NCI-H345 treated with DMSO at 0.1 percent for 48 hours (cell line): ENCODE measurements at regions not wholly inside any gene's neighbourhood (a gene's known extent, or its start where the extent isn't known, plus 50 kb on each side); places are given as distances from the start of the nearest gene placed in this dataset.
"Not testable (repeated sequence)": the region's sequence is repeated elsewhere in the genome, so short reads cannot be mapped to it uniquely, and the experiment has no call there.

Experiments used
- DNase-seq: peaks from one replicate; lab custom pipeline; 2025; ENCODE audit not compliant: unreplicated experiment; lab: John Stamatoyannopoulos, UW

DNA sequence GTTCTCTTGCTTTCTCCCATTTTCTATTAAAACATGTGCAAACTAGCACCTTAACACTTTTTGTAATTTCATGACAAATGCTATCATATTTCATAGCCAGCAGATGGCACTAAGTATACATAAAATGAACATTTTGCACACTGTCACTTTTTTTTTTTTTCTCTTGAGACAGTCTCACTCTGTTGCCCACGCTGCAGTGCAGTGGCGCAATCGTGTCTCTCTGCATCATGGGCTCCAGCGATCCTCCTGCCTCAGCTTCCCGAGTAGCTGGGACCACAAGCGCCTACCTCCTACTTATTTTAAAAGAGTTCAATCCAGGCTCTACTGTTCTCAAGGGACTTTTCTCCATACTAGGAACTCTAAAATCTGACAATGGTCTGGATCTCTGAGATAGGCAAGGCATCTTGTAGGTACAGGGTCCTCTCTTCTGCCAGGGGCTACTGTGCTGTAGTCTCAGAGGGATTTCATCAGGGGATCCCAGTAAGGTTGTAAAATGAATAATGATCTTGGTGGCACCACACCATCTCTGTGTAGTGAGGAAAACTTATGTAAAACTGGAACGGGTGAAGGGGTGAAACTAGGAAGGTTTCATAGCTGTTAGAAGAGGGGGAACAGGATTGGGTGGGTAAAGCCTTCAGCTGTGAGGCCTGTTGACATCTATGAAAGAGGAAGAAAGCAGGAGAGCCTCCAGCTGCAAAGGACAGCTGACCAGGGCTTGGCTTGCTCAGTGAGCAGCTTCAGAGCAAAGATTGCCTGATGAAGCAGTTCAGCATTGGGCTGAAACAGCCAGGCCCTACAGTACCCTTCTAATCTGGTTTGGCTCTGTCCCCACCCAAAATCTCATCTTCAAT is 196.9 kb downstream of the AVL9 start:
- not testable (repeated sequence) for DNase-seq

DNA sequence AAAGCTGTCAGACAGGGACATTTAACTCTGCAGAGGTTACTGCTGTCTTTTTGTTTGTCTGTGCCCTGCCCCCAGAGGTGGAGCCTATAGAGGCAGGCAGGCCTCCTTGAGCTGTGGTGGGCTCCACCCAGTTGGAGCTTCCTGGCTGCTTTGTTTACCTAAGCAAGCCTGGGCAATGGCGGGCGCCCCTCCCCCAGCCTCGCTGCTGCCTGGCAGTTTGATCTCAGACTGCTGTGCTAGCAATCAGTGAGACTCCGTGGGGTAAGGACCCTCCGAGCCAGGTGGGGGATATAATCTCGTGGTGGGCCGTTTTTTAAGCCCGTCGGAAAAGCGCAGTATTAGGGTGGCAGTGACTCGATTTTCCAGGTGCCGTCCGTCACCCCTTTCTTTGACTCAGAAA is 192.8 kb downstream of the AVL9 start:
- DNase-seq = not testable (repeated sequence)

DNA sequence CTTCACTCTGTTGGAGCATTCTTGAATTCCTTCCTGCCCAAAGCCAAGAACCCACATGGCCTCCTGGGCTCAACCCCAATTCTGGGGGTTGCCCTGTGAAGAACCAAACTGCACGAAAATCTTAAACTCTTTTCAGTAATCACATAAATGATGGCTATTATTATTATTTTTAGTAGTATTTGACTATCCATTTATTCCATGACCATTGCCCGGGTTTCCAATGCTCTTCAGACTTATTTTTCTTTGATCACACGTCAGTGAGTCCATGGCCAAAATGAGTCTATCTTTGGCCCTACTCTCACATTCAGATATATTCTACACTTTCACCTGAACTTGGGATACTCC is 185.9 kb downstream of the AVL9 start:
- no peak for DNase-seq

GRCh38 chr7:32680259-32681173 is 185.2 kb downstream of the AVL9 start:
- DNase-seq = no peak

DNA sequence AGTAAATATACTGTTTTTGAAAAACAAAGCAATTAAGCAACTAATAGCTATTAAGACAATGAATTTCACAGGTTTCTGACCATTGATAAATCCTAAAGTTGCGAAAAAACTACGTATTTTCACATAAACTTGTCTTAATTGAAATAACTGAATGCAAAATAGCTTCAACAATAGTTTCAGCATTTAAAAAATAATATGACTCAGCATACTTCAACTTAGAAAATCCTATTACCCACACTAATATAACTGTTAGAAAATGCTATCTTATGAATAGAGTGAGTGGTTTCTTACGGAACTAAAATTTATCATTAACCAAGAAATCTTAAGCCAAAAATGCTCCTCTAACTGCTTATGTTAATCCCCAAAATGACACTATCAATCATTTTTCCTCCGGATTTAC is 183.9 kb downstream of the AVL9 start:
- DNase-seq = no peak

GRCh38 chr7:32677593-32677992 is 182.3 kb downstream of the AVL9 start:
- DNase-seq = no peak

DNA sequence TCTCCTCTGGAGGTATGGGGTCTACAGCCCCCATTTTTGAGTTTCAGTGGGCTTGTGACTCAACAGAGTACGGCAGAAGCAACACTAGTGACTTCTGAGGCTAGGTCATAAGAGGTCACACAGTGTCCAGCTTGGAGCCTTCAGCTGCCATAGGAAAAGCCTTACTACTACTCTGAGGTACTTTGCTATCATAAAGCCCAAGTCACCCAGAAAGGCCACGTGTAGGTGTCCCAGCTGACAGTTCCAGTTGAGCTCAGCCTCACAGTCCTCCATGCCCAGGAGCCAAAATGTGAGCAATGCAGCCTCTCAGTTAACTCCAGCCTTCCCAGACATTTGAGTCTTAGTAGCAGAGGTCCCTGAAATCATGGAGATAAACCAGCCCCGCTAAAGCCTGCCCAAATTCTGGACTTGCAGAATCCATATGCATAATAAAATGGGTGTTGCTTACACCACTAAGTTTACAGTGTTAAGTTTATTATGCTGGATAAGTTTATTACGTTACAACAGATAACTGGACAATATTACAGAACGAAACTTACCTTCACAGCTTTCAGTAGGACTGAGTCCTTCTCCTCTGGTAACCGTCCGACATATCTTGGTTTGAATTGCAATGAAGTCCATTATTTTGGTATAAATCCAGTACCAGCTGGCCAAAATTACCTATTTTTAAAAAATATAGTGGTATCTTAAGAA is 181.1 kb downstream of the AVL9 start:
- DNase-seq = no peak

DNA sequence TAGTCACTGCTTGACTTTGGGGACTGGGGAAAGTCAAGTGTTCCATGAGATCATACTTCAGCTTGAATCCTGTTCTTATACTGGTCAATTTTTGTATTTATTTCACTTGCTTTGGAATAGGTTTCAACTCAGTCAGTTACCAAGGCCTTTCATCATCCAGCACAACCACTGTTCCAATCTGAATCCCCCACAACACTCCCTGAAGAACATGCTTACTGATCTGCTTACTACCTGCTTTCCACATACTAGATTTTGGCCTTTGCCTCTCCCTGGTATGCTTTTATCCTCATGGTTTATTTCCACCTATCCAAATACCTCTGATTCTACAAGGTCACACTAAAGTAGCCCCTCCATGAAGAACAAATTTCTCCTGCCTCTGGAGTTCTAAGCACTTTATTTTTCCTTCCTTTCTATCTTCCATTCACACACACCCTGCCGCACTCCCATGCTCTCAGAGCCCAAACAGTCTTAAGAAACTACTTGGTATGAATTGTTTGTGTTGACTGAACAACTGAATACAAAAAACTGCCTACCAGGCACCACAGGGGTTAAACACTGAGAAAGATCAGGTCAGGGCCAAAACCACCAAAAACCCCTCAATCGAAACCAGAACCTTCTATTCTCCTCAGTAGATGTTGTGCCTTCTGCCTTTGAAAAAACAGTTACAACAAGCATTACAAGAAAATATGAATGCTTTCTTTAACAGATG is 178.1 kb downstream of the AVL9 start:
- no peak for DNase-seq

DNA sequence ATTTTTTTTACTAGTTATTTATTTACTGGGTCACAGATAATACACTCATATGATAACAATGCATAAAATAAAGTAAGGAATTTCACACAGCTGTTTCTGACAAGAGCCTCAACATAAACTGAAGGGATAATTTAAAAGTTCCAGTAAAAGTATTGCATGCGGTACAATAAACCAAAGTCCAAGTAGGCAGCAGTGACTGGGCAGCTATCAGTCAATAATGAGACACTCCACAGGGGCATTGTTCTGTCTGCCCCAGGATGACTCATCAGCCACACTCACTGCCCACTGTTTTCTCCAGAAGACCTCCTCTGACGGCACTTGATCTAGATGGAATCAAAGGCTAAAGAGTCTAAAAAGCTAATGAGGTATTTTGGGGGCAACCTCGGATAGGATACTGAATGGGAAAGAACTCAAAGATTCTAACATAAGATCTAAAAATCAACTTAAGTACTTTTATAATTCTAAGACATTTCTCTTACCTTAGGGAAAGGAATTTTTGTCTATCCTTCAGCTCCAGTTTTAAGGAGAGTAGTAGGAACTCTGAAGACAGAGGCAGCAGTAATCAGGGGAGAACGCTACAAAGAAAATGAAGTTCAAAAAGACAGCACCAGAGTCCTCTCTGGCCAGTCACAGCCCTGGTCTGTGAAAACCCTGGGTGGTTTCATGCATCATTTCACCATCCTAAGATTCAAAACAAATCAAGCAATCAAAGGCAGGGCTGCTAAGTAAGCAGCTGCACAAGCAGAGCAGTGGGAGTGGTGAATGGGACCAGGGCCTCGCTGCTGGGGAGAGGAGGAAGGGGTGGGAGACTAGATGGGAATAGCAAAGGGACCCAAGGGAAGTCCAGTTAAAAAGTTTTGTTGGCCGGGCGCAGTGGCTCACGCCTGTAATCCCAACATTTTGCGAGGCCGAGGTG is 175.1 kb downstream of the AVL9 start:
- no peak for DNase-seq

DNA sequence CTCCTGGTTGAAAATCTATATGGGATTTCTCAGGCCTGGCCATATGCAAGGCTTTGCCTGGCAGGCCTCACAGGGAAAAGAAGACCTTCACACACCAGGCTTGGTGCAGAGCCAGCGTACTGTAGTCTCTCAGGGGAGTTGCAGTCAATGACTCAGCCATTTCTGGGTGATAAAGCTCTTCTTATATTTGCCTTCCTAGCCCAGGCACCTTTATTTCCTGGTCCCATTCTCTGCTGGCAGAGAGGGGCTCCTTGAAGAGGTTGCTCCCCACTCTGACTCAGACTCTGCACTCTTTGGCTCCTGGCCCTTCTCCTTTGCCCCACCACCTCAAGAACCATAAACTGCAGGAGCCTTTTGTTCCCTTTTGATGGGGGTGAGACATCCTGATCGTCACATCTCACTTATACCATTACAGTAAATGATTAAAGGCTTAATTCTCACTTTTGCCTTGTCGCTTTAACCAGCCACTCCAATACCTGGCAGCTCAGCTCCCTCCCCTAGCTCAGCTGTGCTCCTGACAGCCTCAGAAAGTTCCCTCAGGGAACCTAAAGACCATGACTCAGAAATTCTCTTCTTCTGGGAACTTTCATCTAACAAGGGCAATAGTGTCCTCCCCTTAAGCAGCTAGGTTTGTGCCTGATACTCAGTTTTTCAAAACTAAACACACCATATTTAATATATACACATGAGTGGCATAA is 174.0 kb downstream of the AVL9 start:
- not testable (repeated sequence) for DNase-seq

DNA sequence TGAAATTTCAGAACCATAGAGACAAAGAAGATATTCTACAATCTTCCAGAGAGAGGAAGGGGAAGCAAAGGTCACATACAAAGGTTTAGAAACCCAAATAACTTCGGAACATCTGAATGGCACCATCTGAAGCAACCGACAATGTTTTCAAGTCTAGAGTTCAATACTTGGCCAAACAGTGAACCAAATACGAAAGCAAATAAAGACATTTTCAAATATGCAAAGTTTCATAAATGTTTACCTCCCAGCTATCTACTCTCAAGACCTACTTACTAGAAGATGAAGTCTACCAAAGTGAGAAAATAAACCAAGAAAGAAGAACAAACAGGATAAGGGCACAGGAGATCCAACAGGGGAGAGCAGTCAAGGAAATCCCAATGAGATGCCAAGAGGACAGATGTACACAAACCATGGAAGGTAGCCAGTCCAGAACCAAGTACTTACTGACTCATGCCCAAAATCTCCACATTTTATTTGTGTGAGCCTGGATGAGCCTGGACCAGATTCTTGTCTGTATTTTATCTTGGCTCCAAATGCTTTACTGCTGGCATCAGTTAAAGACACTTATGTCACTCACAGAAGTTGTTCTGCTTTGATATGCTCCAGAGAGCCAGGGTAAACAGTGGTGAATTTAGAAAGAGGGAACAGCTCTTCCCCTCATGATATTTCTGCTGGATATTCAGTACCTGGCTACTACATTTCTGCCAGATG is 173.3 kb downstream of the AVL9 start:
- DNase-seq = not testable (repeated sequence)

GRCh38 chr7:32667586-32667985 is 172.3 kb downstream of the AVL9 start:
- DNase-seq = not testable (repeated sequence)

- DNase-seq = not testable (repeated sequence)
Observed at GRCh38 chr7:32663805-32664211, 168.5 kb downstream of the AVL9 start.

DNA sequence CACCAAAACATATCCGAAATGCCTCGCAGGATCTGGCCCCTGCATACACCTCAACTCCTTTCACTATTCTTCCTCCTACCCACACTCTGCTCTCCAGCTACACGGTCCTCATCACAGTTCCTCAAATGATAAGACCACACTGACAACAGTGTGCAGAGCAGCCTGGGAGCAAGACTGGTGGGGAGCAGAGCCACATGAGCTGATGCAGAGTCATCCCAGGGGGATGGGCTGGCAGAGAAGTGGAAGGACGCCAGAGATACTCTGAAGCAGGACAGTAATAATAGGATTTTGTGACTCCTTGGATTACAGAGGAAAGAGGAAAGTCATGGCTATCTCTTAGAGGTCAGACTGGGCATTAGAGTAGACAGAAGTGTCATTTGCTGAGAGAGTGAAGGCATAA is 167.2 kb downstream of the AVL9 start:
- not testable (repeated sequence) for DNase-seq

DNA sequence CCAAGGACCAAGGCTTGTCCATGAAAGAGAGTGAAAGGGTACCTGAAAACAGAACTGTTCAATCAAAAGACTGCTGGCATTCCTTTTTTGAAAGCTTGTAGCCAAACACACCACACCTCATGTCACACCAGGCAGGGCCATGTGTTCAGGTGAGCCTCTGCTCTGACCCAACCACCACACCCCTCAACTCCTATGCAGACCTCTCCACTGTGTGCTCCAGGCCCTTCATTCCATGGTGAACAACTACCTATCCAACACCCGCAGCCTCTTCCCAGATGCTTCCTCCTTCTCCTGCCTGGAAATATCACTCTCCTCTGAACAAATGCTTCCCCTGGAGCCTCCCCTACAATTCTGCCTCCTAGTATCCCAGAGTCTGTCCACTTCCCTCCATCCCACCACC is 166.6 kb downstream of the AVL9 start:
- no peak for DNase-seq

GRCh38 chr7:32661501-32661900 is 166.2 kb downstream of the AVL9 start:
- DNase-seq = no peak

DNA sequence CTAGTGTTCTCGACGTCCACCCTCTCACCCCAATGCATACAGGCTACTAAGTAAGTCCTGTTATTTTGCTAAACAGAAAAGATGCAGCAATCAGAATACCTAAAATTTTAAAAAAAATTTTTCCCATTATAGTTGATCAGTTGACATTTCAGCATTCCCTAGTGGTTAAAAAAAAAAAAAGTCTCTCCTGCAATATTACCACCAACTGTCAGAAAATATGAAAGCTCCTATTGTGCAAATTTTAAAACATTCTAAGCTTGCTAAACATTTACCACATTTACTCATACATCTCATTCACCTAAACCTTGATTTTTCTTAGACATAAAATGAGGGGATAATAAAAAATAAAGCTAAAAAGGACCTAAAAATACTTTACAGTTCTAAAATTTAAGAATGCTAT is 165.6 kb downstream of the AVL9 start:
- no peak for DNase-seq

GRCh38 chr7:32659853-32660252 is 164.6 kb downstream of the AVL9 start:
- DNase-seq = no peak

GRCh38 chr7:32658467-32658869 is 163.2 kb downstream of the AVL9 start:
- no peak for DNase-seq
